ENCODE measurements at regions not wholly inside any gene's neighbourhood (a gene's known extent, or its start where the extent isn't known, plus 50 kb on each side); places are given as distances from the start of the nearest gene placed in this dataset.
"Not testable (repeated sequence)": the region's sequence is repeated elsewhere in the genome, so short reads cannot be mapped to it uniquely, and the experiment has no call there.

DNA sequence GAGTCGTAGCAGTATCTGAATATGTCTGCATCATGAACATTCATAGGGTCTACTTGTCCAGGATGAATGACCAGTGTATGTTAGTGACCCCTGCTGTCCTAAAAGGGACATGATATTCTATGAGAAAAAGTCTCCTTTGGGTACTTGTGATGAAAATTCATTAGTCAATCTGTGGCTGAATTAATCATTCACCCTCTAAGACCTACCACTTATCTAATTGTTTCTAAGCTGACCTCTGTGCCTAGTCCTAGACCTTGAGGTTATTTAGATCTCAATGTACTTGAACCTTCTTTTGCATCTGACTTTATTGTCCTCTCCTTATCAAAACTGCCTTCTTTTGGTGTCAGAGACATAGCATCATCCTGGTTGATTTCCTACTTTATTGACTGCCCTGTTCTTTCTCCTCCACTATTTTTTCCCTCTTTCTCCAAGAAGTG lies 799.3 kb downstream of the DIPK2A start:
- DNase-seq = no peak

DNA sequence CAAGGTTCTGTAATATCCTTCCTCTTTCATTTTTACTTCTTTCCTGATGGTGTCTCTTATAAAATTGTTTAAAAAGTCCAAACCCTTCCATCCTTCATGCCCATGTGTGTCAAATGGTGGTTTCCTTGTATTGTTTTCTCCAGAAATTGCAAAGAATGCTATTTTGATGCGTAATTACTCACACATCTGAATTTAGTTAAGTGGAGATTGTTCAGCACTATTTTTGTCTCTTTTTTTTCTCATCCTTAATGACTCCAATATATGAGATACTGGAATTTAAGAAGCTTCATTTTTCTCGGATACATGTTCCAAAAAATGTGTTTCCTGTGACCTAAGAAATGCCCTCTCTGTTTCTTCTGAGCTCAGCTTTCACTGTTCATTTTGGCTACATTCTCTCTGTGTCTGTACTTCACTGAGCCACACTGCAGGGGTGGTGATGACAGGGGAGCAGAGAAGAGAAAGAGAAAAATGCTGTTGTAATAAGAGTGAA lies 799.8 kb downstream of the DIPK2A start:
- DNase-seq = no peak

DNA sequence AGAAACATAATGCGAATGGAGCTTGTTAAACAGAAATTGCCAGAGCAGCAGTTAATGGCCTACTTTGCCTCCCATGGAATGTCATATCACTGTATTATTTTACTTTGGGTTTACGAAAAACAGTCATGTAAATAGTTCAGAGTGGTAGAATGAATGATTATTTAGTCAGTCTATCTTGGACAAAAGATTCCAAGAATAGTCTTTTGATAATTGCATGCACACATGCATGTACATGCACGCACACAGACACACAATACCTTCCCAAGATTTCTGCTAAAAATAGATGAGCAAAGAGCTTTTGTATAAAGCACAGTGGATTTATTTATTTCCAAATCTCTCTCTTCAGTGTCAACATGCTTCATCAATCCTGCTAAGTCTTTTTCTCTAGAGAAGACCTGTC lies 800.7 kb downstream of the DIPK2A start:
- no peak for DNase-seq

DNA sequence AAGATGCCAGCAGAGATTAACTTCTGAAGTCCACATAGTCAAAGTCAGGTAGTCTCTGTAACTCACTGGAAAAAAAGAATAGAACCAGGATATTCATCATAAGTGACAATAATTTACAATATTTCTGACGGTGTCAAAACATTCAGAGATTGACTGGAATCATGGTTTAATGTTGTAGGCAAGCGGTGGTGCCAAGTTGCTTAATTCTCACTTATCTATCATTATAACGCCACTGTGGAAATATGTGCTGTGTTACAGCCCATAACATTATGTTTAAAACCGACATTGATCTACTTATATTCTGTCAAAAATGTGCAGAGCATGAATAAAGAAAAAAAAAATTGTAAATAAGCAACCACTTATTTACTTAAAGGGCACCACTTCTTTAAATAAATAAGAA lies 801.7 kb downstream of the DIPK2A start:
- DNase-seq = no peak

DNA sequence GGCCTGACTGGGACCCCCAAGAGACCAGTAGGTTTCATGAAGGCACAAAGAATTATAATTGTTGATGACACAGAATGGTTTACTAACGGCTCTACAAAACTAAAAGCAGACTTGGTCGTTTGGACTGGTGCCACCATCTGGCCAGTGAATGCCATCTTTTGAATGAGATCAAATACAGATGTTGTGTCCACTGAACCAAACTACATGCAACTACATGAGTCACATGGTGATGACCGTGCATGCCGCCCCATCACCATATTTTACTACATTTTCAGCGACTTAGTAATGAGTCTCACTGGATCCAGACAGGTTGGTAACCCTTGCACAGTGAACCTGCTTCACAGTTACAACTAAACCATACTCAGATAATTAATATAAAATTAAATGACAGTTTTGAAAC lies 803.3 kb downstream of the DIPK2A start:
- no peak for DNase-seq

DNA sequence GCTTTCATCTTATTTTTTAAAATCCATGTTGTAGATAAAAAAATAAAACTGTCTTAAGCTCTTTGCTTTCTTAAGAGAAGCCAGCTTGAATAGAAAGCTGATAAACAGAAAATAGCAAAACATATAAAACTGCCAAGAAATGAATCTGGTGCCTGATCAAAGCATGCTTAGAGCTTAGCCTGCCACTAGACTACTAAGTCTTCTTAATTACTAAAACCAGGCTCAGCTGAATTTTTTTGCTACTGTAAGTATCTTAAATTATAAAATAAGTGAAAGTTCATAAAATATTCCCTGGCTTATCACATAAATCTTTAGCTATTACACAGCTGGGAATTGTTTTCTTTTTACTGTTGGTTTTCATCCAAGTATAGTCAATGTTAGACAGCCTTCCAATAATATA lies 803.9 kb downstream of the DIPK2A start:
- no peak for DNase-seq

DNA sequence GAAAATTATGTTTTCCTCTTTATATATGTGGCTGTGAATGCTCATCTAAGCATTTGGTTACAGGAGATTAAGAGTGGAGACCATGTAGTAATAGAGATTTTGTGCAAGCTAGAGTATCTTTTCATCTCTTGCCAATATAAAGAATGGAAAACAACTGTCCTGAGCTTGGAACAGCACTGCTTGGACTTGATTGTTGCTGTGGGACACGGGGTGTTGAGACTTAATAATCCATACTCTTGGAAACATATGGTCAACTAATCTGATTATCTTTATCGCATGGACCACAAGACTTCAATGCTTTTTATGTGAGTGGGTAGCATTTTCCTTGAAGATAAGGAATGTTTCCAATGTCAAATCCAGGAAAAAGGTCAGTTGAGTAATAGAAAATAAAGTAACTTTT lies 806.3 kb downstream of the DIPK2A start:
- DNase-seq = no peak

DNA sequence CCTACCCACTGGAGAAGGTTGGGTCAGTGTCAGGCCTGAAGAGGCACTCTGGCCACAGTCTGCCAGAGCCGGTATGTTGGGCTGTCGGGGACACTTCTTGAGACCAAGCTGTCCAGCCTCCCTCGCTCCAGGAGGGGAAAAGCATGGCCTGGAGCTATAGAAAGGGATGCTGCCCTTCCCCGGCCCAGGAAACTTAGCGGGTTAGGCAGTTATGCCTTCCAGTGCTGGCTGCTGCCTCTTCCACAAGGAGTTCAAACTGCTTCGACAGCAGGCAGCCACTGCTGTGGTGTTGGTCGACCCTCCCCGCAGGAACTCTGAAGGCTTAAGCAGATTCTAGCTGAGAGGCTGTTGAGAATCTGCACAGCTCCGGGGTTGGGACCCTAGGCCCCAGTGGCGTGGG lies 819.4 kb downstream of the DIPK2A start:
- no peak for DNase-seq

DNA sequence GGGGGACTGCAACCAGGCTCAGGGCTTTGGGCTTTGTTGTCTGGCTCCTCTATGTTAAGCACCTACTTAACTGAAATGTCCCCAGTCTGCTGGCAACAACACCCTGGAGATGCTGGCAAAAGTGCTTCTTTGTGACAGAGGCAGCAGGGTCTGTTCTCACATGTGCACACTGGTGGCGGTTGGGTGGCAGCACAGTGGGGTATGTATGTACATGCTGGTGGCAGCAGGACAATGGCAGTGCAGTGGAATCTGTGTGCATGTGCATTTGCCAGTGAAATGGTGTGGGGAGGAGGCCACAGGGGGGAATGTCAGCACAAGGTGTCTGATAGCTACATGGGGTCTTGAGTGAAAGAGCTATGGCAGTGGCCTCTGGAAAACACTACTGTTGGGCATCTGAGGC lies 830.3 kb downstream of the DIPK2A start:
- DNase-seq = no peak

DNA sequence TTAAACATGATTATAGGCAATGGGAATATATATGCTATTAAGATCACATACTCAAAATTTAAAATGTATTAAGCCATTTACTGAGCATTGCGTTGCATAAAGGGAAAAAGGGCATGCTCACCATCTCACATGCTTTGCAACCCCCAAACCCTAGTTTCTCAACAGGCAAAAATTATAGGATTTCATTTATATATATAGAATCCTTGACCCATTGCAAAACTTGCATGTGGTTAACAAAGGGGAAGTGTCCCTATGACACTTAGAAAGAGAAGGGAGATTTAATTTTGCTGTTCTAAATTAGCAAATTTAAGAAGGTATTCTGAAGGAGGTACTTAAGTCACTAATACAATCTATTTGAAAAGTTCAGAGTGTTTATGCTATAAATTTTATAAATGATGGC lies 837.8 kb downstream of the DIPK2A start:
- no peak for DNase-seq

DNA sequence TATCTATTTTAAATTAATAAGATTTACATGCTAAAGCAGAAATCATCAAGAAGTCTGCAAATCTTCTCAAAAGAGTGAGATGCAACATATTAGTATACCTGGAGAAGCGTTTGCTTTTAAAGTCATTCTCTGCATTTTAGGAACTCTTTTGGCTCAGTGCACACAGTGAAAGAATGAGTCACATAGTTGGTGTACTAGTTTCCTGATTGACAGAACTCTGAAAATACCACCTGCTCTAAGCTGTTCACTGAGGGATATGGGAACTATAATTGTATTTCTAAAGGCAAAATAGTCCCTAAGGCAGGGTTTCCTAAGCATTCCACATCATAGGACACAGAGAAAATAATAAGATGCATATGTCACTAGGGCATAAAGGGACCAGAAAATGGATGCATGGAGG lies 838.5 kb downstream of the DIPK2A start:
- DNase-seq = no peak

DNA sequence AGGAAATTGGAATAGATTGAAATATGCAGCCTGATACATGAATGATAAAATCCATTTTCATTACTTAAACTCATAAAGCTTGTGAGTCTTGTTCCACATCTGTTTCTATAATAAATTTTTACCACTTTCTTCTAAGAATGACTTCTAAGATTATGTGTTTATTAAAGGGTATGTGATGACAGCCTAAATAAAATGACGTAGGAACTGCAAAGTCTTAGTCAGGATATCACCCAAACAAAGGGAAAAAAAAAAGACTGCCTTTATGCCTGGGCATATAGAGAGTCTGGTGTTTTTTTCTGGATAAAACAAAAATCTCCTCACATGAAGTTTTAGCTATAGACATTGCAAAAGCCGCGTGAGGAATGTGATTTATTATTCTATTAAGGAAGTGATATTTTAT lies 844.0 kb downstream of the DIPK2A start:
- no peak for DNase-seq

DNA sequence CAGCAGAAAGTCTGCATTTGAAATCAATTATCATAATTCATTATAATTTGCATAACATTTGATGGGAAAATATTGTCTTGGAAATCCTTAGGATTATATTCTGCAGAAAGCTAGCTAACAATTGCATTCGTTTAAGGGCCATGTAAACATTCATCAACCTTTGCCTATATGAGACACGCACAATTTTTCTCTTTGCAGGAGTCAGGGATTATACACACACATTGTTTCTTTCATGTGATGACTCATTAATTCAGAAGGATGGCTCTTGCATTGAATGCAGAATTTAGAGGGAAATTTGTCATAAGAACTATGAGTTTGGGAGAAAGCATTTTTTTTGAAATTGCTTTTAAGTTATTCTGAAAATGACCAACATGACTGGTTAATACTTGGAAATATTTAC lies 844.7 kb downstream of the DIPK2A start:
- DNase-seq = no peak

DNA sequence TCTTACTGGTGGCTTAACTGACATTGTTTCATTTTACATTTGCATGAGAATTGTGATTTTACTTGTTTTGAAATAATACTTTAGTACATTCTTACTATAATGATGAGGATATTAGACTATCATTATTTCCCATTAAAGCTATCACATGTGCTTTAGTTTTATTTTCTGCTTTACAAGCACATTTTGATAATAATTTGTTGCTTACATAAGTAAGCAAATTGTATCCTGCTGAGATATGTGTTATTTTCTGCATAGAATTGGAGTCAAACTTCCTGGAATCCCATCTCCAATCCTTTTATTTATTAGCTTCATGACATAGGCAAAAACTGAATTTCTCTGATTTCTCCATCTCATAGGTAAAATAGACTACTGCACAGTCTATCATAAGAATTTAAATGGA lies 847.4 kb downstream of the DIPK2A start:
- no peak for DNase-seq

DNA sequence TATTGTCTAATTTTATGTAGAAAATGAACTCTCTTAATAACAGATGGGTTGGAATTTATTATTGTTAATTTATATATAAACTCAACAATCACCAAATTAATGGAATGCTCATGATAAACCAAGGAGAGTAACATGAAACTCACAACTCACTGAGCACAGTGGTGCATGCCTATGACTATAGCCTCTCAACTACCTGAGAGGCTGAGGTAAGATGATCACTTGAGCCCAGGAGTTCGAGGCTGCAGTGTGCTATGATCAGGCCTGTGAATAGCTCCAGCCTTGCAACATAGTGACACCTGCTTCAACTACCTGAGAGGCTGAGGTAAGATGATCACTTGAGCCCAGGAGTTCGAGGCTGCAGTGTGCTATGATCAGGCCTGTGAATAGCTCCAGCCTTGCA lies 848.6 kb downstream of the DIPK2A start:
- DNase-seq = not testable (repeated sequence)

DNA sequence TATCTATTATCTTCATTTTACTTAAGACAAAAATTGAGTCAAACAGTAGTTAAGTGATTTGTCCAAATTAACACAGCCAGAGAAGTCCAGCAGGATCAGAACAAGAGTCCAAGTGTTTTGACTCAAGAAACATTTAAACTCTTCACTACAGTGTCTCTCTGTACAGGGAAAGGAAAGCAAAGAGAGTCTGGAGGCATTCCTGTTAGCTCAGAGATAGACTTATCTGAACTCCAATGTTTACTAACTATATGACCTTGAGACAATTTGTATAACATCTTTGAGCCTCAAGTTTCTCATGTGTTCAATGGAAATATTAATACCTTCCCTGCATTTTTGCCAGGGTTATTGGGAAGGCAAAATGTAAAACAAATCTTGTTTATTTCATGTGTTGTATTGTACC lies 849.1 kb downstream of the DIPK2A start:
- DNase-seq = no peak

DNA sequence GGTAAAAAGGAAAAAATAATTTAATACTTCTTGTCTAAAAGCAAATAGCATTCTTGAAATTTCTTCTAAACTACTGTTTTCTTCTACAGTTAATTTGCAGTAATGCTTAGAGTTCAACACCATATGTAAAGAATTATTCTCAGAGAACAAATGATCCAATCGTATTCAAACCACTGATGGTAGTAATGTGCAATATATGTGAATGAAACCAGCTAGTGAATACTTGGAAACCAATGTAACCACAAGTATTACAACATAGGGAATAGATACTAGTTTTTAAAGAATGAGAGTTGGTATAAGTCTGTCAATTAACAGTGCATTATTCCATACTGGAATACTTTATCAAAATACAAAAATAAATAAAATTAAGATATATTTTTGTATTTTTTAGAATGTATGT lies 850.0 kb downstream of the DIPK2A start:
- no peak for DNase-seq

DNA sequence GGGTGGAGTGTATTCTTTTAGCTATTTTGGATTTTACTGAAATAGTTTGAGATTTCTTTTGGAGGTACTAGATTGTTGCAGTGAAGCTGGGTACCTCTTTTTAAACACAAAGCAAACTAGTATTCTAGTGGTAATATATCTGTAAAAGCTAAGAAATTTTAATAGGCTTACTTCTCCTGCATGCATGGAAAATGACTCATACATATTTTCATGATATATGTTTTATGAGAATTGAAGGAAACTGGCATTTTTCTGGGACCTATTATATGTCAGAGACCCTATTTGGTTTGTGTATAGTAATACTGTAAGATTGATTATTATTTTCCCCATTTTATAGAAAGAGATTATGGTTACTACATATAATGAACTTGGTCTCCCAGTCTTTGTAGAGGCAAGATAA lies 851.0 kb downstream of the DIPK2A start:
- no peak for DNase-seq

DNA sequence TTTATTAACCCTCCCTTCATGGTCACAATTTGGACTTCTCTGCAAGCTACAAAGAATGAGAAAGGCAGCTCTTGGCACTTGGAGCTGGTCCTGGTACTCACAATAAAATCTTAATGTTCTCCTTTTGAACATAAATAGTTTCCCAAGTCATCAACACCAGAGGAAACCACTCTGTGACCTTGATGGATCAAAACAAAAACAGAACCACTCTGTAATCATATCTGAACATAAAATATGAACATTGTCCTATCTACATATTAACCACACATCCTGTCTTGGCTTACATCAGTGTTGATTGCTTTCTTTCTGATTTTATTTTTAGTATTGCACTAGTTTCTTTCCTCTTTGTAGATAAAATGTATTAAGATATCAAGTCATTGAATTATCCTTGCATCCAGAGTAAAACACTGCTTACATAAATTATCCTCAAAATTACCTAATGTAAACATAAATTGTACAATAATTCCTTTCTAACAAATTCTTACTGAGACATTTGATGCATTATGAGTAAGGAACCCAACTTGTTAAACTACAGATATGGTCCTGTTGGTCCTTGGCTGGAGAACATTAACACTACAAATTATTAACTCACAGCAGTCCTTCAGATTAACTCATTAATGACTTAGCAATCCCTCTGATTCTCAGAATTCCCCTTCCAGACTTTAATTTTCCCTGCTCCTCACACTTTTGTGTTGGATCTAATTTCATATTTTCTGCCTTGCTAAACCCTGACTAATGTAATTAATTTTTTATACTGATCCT lies 860.5 kb downstream of the DIPK2A start:
- DNase-seq = no peak

DNA sequence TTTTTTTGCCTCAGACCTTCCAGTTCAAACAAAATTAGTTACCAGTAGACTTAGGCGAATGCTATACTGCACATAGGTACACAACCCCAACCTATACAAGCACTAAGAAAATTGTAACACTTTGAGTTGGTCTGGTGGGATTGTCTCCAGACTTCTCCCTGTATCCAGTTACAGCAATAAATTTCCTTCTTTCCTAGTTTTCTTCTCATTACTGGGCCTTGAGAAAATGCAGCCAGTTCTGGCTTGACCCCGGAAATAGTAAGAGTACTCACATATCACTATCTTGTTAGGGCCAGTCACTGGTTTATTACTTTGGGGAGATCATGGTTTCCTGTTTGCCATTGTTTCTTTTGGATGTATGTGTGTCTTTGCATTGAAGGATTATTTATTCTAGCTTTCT lies 868.4 kb downstream of the DIPK2A start:
- DNase-seq = no peak

DNA sequence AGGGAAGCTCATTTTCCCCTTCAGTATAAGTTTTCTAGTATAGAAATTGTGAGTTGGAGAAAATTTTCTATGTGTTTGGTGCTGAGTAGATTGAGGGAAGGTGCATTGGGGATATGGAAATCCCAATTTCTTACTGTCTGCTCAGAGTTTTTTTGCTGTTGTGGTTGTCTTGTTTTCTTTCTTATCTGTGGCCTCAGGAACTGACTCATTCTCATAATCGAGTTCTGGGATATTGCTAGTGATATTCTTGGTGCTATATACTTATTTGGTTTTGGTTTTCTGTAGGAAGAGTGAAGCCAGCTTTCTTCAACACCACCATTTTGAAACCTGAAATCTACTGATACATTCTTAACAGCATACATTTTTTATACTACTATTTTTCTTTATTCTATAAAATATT lies 869.2 kb downstream of the DIPK2A start:
- DNase-seq = no peak

DNA sequence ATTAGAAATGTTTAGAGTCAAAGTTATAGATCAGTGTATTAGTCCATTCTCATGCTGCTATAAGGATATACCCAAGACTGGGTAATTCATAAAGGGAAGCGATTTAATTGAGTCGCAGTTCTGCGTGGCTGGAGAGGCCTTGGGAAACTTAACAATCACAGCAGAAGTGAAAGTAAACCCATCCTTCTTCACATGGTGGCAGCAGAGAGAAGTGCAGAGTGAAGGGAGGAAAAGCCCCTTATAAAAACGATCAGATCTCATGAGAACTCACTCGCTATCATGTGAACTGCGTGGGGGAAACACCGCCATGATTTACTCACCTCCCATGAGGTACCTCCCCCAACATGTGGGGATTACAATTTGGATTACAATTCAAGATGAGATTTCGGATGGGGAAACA lies 871.5 kb downstream of the DIPK2A start:
- DNase-seq = no peak

DNA sequence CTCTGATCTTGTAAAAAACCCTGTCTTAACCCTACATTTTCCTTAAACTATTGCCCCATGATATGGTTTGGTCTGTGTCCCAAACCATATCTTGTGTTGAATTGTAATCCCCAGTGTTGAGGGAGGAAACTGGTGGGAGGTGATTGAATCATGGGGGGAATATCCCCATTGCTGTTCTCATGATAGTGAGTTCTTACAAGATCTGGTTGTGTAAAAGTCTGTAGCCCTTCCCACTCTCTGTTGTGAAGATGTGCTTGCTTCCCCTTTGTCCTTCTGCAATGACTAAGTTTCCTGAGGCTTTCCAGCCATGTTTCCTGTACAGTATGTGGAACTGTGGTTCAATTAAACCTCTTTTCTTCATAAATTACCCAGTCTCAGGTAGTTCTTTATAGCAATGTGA lies 881.4 kb downstream of the DIPK2A start:
- no peak for DNase-seq

DNA sequence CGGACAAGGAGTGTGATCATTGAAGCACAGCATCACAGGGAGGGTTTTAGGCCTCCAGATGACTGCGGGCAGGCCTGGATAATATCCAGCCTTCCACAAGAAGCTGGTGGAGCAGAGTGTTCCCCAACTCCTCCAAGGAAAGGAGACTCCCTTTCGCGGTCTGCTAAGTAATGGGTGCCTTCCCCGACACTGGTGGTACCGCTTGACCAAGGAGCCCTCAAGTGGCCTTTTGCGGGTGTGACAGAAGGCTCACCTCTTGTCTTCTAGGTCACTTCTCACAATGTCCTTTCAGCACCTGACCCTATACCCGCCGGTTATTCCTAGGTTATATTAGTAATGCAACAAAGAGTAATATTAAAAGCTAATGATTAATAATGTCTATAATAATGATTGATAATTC lies 882.4 kb downstream of the DIPK2A start:
- DNase-seq = not testable (repeated sequence)

DNA sequence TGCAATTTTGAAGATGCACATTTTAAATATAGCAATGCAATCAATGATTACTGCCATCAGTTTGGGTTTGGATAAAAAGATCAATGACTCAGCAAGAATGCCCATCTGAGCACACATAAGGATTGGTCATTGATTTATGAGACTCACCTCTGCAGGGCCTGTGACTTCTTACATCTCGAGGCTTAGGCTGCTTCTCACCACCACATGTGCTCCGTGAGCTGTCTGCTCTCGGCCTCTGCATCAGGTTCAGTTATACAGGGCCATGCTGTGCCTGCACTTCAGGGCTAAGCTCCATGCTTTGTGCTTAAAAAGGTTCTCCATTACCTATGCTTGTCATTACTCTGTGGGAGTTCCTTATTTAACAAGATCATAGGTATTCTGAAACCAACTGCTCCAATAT lies 887.5 kb downstream of the DIPK2A start:
- DNase-seq = no peak

All from CD4-positive, alpha-beta T cell treated with Interleukin-15 for 1 hour (primary cell).